ENCODE measurements at regions not wholly inside any gene's neighbourhood (a gene's known extent, or its start where the extent isn't known, plus 50 kb on each side); places are given as distances from the start of the nearest gene placed in this dataset.
"Not testable (repeated sequence)": the region's sequence is repeated elsewhere in the genome, so short reads cannot be mapped to it uniquely, and the experiment has no call there.

GRCh38 chr17:51347851-51348584 lies 87.7 kb downstream of the UTP18 start:
- no peak for DNase-seq (ENCODE audit: low spot score)

DNA sequence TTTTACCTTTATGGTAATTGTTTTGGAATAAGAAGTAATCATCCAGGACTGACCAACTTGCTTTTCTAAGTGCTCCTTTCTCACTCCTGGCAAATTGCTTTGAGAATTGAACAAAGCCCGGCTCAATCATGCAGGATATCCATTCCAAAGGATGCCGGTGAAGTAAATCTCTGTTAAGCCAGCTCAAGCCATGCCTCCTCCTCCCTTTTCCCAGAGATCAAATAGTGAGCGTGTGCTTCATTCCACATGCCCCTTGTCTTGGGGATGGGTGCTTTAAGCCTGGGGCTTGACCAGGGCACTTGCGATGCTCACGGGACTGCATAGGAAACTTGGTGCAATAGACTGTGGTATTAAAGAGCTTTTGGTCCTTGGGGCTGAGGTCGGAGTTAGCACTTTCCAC lies 90.7 kb downstream of the UTP18 start:
- no peak for DNase-seq (ENCODE audit: low spot score)

GRCh38 chr17:51351890-51352289 lies 91.5 kb downstream of the UTP18 start:
- no peak for DNase-seq (ENCODE audit: low spot score)

DNA sequence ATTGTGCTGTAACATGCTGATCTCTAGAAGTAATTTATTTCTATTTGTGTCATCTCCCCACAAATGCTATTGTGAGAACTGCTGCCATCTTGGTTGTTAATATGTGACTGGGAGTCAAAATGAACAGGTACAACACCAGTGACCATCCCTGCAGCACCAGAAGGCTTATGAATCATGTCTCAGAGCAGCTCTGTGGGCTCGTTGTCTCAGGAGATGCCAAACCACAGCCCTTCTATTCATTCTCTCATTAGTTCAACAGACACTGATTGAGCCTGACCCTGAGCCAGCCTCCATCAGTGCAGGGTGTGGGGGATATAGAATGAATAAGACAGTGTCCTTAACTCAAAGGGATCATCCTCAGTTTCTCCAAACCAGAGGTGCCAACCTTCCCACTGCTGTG lies 92.5 kb downstream of the UTP18 start:
- no peak for DNase-seq (ENCODE audit: low spot score)

DNA sequence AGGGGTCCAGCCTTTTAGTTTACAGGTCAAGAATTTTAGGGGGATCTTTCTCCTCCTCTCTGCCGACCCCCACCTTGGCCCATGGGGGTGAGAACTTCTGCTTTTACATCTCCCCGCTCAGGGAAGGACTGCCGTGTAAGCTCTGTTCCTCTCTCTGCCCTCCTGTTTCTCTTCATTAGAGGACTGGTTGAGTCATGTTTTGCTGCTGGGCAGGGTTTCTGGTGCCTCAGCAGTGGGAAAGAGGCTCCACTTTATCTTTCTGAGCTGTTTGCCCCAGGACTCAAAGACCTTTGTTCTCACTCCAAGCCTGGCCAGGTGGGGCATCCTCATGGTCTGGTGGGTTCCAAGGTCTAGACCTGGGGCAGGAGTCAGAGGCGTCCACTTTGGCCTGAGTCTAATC lies 93.0 kb downstream of the UTP18 start:
- DNase-seq (ENCODE audit: low spot score), result no peak

DNA sequence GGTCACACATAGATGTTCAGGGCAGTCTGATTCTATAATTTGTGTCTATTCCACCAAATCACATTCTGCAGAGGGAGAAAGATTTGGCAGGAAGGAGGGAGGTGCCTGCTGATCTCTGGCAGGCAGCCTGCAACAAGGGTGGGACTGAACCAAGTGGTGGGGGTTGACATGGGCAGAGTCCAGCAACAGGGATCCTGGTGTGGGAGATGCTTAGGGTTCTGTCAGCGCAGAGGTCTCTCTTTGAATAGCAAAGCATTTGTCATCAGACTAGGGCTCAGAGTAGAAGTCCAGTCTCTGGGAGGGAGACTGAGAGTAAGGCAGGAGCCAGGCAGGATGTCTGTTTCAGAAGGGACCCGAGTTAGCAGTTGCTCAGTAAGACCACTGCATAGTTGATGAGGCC lies 94.6 kb downstream of the UTP18 start:
- no peak for DNase-seq (ENCODE audit: low spot score)

DNA sequence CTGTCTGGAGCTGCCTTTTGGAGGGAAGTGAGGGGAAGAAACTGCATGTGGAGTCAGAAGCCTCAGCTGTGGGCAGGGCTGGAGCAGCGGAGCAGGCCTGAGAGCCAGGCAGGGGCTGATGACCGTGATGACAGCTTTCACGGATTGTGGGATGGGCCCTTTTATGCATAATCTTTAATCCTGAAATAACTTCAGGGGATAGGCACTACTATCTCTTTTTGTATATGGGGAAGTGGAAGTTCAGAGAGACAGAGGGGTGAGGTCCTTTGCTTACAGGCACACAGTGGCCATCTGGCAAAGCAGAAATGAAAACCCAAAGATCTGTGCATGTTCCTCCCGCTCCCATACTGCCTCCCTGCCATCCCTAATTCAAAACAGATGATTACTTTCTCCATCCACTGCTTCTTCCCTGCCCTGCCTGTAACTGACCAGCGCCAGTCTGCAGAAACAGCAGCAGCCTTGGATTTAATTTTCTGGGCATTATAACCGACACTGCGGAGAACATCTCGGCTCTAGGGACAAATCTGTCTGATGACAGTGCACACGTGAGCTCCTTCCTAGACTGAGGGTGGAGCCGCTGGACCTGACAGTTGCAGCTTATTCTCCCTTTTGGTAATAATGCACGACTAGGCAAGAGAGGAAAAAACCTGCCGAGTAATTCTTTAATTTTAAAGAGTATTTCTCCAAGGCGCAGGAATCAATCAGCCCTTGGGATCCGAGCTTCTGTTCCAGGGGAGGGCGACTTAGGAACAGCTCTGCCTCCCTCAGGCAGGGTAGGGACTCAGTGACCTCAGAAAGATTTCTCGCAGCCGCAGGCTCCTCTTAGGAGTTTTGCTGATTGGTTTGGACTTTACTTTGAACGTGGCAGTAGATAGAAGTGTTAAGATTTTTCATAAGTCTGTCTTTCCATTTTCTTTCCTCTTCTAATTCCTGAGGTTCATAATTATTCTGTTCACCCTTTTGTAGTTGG lies 95.4 kb downstream of the UTP18 start:
- DNase-seq (ENCODE audit: low spot score), result no peak

GRCh38 chr17:51359055-51359454 lies 98.7 kb downstream of the UTP18 start:
- no peak for DNase-seq (ENCODE audit: low spot score)

DNA sequence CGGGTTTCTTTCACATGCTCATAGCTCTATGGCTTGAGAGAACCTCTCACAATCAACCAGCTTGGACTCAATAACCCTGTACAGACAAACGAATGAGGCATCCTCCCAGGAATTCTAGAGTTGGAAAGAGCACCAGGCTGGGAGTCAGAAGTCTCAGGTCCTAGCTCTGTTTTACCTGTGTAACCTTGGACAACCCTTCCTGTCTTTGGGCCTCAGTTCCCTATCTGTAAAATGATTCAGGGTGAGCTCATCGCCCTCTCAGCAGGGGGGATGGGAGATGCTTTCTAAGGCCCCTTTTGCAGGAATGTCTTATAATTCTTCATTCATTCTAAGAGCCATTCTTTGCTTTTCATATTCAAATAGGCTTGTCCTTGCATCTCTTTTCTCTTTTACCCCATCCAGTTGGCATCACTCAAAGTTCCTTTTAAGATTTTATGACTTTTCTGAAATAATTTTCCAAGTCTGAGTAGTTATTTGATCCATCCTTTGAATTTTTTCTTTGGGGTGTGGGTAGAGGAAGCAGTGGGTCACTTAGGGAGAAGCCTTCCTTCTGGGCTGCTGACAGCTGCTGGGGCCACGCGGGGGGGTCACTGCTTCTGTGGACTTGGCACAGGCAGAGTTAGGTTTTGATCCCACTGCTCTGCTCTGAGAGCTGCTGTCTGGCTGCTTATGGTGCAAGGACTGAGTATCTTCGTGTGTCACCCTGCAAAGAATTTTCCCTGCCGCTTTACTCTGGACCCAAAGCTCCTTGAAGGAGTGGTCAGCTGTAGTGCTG lies 102.7 kb downstream of the UTP18 start:
- DNase-seq (ENCODE audit: low spot score), result no peak

DNA sequence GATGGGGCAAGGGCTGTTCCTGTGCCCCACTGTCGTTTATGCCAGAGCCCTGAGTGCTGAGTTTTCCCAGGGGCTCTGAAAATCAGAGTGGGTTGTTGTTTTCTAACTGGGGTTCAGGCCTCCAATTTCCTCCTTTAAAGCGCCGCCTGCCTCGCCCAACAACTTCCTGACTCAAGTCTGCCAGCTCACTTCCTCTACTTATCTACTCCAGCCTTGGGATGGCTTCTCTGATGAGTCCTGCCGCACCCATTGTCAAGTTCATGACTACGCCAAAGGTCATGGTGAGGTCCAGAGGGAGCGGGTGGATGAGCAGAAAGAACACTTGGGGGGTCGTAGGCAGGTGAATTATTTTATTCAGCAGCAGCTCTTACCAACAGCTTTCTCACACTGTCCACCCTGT lies 104.7 kb downstream of the UTP18 start:
- DNase-seq (ENCODE audit: low spot score), result no peak

- no peak for DNase-seq (ENCODE audit: low spot score)
These were observed 106.5 kb downstream of the UTP18 start for GRCh38 chr17:51366866-51367265.

GRCh38 chr17:51367836-51368235 lies 107.5 kb downstream of the UTP18 start:
- DNase-seq (ENCODE audit: low spot score), result not testable (repeated sequence)

DNA sequence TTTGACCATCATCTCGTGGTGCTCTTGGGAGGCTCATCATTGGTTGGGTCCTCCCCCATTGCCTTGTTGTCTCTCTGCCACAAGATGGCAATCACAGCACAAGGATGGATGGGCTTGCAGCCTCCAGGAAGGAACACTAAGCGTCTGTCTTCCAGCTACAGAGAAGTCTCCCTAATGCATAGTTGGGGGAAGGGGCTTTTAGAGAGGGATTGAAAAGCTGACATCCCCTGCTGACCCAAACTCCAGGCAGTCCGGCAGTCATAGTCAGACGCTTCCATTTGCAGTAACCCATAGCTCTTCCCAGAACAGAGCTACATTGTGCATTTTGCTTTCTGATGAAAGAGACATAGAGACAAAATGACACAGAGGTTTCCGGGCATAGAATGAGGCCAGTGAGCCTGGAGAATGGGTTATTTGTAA lies 111.4 kb downstream of the UTP18 start:
- DNase-seq (ENCODE audit: low spot score), result peak; percentile 88

GRCh38 chr17:51372345-51373004 lies 112.1 kb downstream of the UTP18 start:
- peak; percentile 91 for DNase-seq (ENCODE audit: low spot score)

DNA sequence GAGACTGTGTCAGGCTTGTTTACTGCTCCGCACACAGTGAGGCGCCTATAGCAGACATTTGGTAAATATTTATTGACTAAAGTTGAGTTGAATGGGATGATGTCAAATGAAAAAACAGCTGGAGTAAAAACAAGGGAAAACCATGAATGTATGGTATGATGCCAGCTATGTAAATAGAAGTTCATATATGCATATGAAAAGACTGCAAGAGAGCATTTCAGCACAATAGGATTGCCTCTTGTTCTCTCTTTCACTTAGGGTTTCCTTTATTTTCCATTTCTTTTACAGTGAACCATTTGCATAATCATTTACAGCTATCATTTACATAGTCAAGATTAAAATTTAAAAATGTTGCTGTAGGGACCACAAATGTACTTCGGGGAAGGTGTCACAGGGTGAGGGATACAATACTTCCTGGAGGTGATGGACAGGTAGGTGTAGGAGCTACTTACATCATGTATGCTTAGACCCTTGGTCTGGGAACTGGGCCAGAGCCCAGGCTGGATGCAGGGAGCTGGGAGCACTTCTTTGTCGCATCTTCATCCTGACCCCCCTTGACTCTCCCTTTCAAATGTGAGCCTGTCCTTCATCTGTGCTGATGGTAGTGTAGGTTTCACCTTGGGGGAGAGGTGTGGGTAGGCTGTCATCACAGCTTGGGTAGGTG lies 113.3 kb downstream of the UTP18 start:
- no peak for DNase-seq (ENCODE audit: low spot score)

DNA sequence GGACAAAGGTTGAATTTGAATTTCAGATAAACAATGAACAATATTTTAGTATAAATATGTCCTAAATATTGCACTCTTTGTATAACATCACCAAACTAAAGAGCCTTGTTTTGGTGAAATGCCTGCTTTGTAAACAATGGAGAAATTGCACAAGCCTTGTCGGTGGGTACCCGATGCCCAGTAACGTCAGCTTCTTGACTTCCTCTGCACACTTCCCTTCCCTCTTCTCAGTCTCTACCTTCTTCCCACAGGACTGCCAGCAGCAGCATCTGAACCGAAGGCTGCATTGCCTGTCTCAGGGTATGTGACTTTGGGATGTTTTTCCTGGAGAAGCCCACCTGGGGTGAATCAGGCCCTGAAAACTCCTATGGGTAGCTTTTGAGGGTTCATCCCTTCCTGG lies 113.9 kb downstream of the UTP18 start:
- no peak for DNase-seq (ENCODE audit: low spot score)

DNA sequence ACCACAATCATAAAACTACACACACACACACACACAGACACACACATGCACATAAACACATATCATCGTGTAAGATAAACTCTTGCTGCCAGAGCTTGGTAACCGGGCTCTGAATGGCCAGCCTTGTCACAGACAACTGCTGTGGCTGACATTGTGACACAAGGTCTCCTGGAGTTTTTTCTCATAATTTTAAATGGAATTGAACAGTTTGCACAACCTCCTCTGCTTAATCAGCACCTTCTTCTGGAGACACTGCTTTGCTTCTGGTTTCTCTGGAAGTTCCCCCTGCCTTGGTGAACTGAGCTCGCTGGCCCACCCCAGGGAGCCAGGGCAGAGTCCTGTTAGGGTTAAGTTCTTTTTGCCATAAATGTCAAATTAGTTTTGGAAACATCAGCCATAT lies 115.4 kb downstream of the UTP18 start:
- DNase-seq (ENCODE audit: low spot score), result no peak

GRCh38 chr17:51376739-51377138 lies 116.4 kb downstream of the UTP18 start:
- no peak for DNase-seq (ENCODE audit: low spot score)

DNA sequence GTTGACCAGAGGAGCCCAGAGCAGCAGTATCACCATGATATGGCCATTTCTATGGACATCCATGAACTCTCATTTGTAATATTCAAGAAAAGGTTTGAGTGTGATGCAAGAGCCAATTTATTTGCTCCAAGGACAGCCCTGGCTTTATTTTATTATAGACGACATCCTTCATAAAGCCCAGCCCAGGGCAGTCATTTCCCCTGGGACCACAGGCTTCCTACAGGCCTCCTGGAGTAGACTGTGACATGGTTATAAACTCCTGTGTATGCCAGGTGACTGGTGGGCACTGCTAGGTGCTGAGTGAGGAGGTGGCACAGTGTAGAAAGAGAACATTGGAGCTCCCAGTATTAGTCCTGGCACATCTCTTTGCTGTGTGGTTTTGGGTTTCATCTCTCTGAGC lies 120.9 kb downstream of the UTP18 start:
- DNase-seq (ENCODE audit: low spot score), result no peak

DNA sequence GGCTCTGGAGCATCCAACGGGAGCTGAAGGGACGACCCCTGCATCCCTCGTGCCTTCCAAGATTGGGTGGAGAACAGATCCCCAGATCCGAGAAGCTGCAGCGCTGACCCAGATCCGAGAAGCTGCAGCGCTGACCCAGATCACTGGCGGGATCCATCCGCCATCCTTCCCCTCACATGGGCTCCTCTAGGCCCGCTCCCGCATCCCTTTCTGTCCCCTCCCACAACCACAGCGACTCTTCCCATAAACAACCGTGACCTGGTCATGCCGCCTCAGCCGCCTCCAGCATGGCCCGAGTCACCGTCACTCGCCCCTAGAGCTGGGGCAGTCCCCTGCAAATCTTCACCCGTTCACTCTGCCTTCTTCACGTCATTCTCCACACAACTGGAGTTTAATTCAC lies 124.9 kb downstream of the UTP18 start:
- DNase-seq (ENCODE audit: low spot score), result no peak

DNA sequence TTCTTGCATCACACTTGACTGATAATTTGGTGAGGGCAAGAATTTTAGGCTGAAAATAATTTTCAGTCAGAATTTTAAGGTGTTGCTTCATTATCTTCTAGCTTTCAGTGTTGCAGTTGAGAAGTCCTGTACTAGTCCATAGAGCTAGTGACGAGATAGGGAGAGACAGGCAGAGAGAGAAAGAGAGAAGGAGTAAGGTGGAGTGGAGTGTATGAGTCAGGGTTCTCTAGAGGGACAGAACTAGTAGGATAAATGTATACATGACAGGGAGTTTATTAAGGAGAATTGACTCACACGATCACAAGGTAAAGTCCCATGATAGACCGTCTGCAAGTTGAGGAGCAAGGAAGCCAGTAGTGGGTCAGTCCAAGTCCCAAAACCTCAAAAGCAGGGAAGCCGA lies 127.2 kb downstream of the UTP18 start:
- DNase-seq (ENCODE audit: low spot score), result no peak
